GM12892 (cell line): ENCODE measurements at regions not wholly inside any gene's neighbourhood (a gene's known extent, or its start where the extent isn't known, plus 50 kb on each side); places are given as distances from the start of the nearest gene placed in this dataset.

ENCODE experiments used
- POLR2A ChIP-seq: IDR thresholded peaks from 2 replicates; pipeline ENCODE4 v1.6.1; 2011; ENCODE audit warnings: low read depth, low read length, control low read depth
- POLR2AphosphoS5 ChIP-seq: IDR thresholded peaks from 2 replicates; pipeline ENCODE4 v1.6.1; 2011; ENCODE audit warnings: low read depth, low read length, control low read depth
- TAF1 ChIP-seq: IDR thresholded peaks from 2 replicates; pipeline ENCODE4 v1.6.1; 2011; ENCODE audit warnings: low read depth, mild to moderate bottlenecking, control low read depth, low read length, borderline replicate concordance

- TF ChIP-seq POLR2A (no peak), TAF1 (no peak), POLR2AphosphoS5 (no peak)
Measured at GRCh38 chr10:121099592-121099991, 248.4 kb downstream of the WDR11 start.
